ENCODE measurements at regions not wholly inside any gene's neighbourhood (a gene's known extent, or its start where the extent isn't known, plus 50 kb on each side); places are given as distances from the start of the nearest gene placed in this dataset.

DNA sequence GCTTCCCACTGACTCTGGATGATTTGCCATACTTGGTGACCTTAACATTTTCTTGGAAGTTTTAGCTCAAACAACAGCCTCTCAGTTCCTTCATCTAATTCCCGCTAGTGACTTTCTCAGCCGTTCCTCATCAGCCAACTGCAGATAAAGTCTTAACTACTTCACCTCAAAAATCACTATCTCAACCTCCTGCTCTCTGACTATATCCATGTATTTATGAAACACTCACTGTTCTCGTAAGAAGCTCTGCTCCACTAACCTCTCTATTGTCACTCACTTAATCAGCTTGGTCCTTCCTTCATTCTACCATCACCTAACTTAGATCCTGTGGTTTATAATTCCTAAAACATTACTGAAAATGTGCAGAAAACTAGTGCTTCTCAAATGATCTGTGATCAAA lies 1551.6 kb downstream of the MRPL39 start:
- Histone ChIP-seq H3K9me1 (ENCODE audit: control insufficient read depth, extremely low read depth, insufficient read depth, low read length) (no peaks in the 10 kb centered on the region), H3K4me2 (ENCODE audit: control insufficient read depth, extremely low read depth, insufficient read depth, low read depth, low read length) (no peak overlapping the region), H3K4me1 (ENCODE audit: control insufficient read depth, extremely low read depth, insufficient read depth, low read length) (no peaks in the 10 kb centered on the region), H2AFZ (ENCODE audit: control insufficient read depth, low read length) (no peak overlapping the region), H3K36me3 (ENCODE audit: control insufficient read depth in 2 of 2, extremely low read depth in 1 of 2, insufficient read depth in 2 of 2, low read length in 2 of 2) (no peaks in the 10 kb centered on the region), H3K27ac (ENCODE audit: control insufficient read depth, insufficient read depth, low read length) (no peak overlapping the region), H3K27me3 (ENCODE audit: control insufficient read depth, extremely low read depth, insufficient read depth, low read length) (no peaks in the 10 kb centered on the region), H4K20me1 (ENCODE audit: control insufficient read depth, extremely low read depth, insufficient read depth, low read length) (no peaks in the 10 kb centered on the region), H3K9me3 (ENCODE audit: control insufficient read depth, low read depth, low read length) (no peaks in the 10 kb centered on the region), H3K79me2 (ENCODE audit: control insufficient read depth, insufficient read depth, low read length) (no peaks in the 10 kb centered on the region), H3K4me3 (ENCODE audit: control insufficient read depth in 2 of 3, extremely low read depth in 1 of 3, insufficient read depth in 2 of 3, low read depth in 1 of 3, low read length in 3 of 3) (no peak overlapping the region), H3K9ac (ENCODE audit: control insufficient read depth, extremely low read depth, insufficient read depth, low read length) (no peak overlapping the region)
- FAIRE-seq (no peak), DNase-seq (ENCODE audit: low read depth, low spot score) (no peak)
- dilution Hi-C loops (cut with MboI; ENCODE audit: extremely low pct_ligation_motif_present, low sequenced_read_pairs), result no loop called here
- TF ChIP-seq EZH2 (IDR thresholded peaks at IDR 0.05; ENCODE audit: low read length), result no peak
- TF ChIP-seq, protein P1, sequence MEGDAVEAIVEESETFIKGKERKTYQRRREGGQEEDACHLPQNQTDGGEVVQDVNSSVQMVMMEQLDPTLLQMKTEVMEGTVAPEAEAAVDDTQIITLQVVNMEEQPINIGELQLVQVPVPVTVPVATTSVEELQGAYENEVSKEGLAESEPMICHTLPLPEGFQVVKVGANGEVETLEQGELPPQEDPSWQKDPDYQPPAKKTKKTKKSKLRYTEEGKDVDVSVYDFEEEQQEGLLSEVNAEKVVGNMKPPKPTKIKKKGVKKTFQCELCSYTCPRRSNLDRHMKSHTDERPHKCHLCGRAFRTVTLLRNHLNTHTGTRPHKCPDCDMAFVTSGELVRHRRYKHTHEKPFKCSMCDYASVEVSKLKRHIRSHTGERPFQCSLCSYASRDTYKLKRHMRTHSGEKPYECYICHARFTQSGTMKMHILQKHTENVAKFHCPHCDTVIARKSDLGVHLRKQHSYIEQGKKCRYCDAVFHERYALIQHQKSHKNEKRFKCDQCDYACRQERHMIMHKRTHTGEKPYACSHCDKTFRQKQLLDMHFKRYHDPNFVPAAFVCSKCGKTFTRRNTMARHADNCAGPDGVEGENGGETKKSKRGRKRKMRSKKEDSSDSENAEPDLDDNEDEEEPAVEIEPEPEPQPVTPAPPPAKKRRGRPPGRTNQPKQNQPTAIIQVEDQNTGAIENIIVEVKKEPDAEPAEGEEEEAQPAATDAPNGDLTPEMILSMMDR (optimal IDR thresholded peaks at IDR 0.05 in 1 of 3, IDR thresholded peaks at IDR 0.05 in 1 of 3, conservative IDR thresholded peaks at IDR 0.05 in 1 of 3; ENCODE audit: extremely low read depth in 1 of 3, insufficient read depth in 2 of 3, low read length in 3 of 3), result no peak

DNA sequence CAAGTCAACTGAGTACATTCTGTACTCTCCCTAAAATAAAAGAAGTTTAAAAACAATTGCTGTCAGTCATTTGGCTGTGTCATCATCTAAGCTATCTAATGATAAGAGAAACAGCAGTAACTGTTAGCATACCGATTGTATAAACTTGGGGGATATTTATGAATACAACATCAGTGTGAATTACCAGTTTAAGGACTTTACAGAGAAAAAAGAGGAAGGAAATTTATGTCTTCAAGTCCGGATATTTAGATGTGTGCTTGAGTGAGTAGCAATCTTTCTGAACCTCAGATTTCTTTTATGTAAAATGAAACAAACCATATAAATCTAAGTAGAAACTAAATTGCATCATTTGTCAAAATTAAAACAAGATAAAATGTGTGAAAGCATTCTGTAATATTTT lies 1557.0 kb downstream of the MRPL39 start:
- H2AFZ ChIP-seq (ENCODE audit: control insufficient read depth, low read length), result no peak overlapping the region
- no peaks in the 10 kb centered on the region for H3K27me3 ChIP-seq (ENCODE audit: control insufficient read depth, extremely low read depth, insufficient read depth, low read length)
- H3K4me2 ChIP-seq (ENCODE audit: control insufficient read depth, extremely low read depth, insufficient read depth, low read depth, low read length), result no peak overlapping the region
- H3K36me3 ChIP-seq (ENCODE audit: control insufficient read depth in 2 of 2, extremely low read depth in 1 of 2, insufficient read depth in 2 of 2, low read length in 2 of 2), result no peaks in the 10 kb centered on the region
- no peak for DNase-seq (ENCODE audit: low read depth, low spot score)
- H3K27ac ChIP-seq (ENCODE audit: control insufficient read depth, insufficient read depth, low read length), result no peak overlapping the region
- H4K20me1 ChIP-seq (ENCODE audit: control insufficient read depth, extremely low read depth, insufficient read depth, low read length), result no peaks in the 10 kb centered on the region
- dilution Hi-C loops (cut with MboI; ENCODE audit: extremely low pct_ligation_motif_present, low sequenced_read_pairs), result no loop called here
- no peak overlapping the region for H3K4me3 ChIP-seq (ENCODE audit: control insufficient read depth in 2 of 3, extremely low read depth in 1 of 3, insufficient read depth in 2 of 3, low read depth in 1 of 3, low read length in 3 of 3)
- no peak overlapping the region for H3K9ac ChIP-seq (ENCODE audit: control insufficient read depth, extremely low read depth, insufficient read depth, low read length)
- no peaks in the 10 kb centered on the region for H3K4me1 ChIP-seq (ENCODE audit: control insufficient read depth, extremely low read depth, insufficient read depth, low read length)
- TF ChIP-seq EZH2 (IDR thresholded peaks at IDR 0.05; ENCODE audit: low read length), result no peak
- TF ChIP-seq, protein P1 (optimal IDR thresholded peaks at IDR 0.05 in 1 of 3, IDR thresholded peaks at IDR 0.05 in 1 of 3, conservative IDR thresholded peaks at IDR 0.05 in 1 of 3; ENCODE audit: extremely low read depth in 1 of 3, insufficient read depth in 2 of 3, low read length in 3 of 3), result no peak
- FAIRE-seq, result no peak
- H3K79me2 ChIP-seq (ENCODE audit: control insufficient read depth, insufficient read depth, low read length), result no peaks in the 10 kb centered on the region
- no peaks in the 10 kb centered on the region for H3K9me1 ChIP-seq (ENCODE audit: control insufficient read depth, extremely low read depth, insufficient read depth, low read length)
- H3K9me3 ChIP-seq (ENCODE audit: control insufficient read depth, low read depth, low read length), result no peaks in the 10 kb centered on the region

Data from keratinocyte (primary cell).